Sigmoid colon (tissue), 4 donors: ENCODE measurements at regions not wholly inside any gene's neighbourhood (a gene's known extent, or its start where the extent isn't known, plus 50 kb on each side); places are given as distances from the start of the nearest gene placed in this dataset.

Experiments
- POLR2A ChIP-seq, 2 donors: fragments of 450-650 bp; IDR thresholded peaks; one replicate each; pipeline ENCODE4 v1.6.1; 2016; ENCODE audit warnings: antibody characterized with exemption in 2 of 2, mild to moderate bottlenecking in 2 of 2, moderate library complexity in 2 of 2
- POLR2AphosphoS5 ChIP-seq, 4 donors: sonication (generic); formaldehyde crosslinking; IDR thresholded peaks; one replicate each; pipeline ENCODE4 v1.6.1; 2017; ENCODE audit warnings: antibody characterized with exemption in 4 of 4

DNA sequence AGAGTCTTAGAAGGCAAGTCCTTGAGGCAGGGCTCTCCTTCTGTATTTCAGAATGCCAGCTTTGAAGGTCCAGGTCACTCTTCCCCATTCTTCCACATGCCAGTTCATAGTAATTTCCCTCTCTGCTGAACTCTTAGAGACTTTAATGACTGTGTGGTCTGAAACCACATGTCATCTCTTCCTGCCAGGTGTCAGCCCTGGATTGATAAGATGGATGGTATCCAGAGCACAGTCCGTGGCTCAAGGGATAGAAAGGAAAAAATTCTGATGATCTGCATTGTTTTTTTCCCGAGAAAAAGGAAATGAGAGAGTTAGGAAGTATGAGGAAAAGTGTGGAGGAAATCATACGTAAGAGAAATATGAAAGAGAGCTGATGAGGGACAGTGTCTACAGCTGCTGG, 250.9 kb downstream of the TPBG start:
- no peak for TF ChIP-seq POLR2A (IDR thresholded peaks at IDR 0.05)
- TF ChIP-seq POLR2AphosphoS5 (IDR thresholded peaks at IDR 0.05) = no peak
